GM12892 (cell line): ENCODE measurements at regions not wholly inside any gene's neighbourhood (a gene's known extent, or its start where the extent isn't known, plus 50 kb on each side); places are given as distances from the start of the nearest gene placed in this dataset.

ENCODE experiments used
- POLR2A ChIP-seq: IDR thresholded peaks from 2 replicates; pipeline ENCODE4 v1.6.1; 2011; ENCODE audit warnings: low read depth, low read length, control low read depth
- POLR2AphosphoS5 ChIP-seq: IDR thresholded peaks from 2 replicates; pipeline ENCODE4 v1.6.1; 2011; ENCODE audit warnings: low read depth, low read length, control low read depth
- TAF1 ChIP-seq: IDR thresholded peaks from 2 replicates; pipeline ENCODE4 v1.6.1; 2011; ENCODE audit warnings: low read depth, mild to moderate bottlenecking, control low read depth, low read length, borderline replicate concordance

GRCh38 chr14:61211476-61212255 lies 69.5 kb downstream of the TMEM30B start:
- TF ChIP-seq POLR2A: no peak
- TF ChIP-seq POLR2AphosphoS5: no peak
- no peak for TF ChIP-seq TAF1
